Activated CD4-positive, alpha-beta T cell treated with anti-CD3 and anti-CD28 coated beads, Interleukin-2, amount 50 U/mL, for 4 hours (primary cell): ENCODE measurements at regions not wholly inside any gene's neighbourhood (a gene's known extent, or its start where the extent isn't known, plus 50 kb on each side); places are given as distances from the start of the nearest gene placed in this dataset.
"Not testable (repeated sequence)": the region's sequence is repeated elsewhere in the genome, so short reads cannot be mapped to it uniquely, and the experiment has no call there.

Experiments used
- DNase-seq, 2 experiments: peaks; one replicate each; pipeline ENCODE4 v3.0.0-alpha.2; 2020

- no peak for DNase-seq
These were observed 64.1 kb upstream of the MMS22L start for GRCh38 chr6:97347111-97347510.

- DNase-seq = no peak
These were observed 78.3 kb upstream of the MMS22L start for GRCh38 chr6:97361286-97361685.

GRCh38 chr6:97364327-97364726, 81.3 kb upstream of the MMS22L start:
- no peak for DNase-seq

GRCh38 chr6:97382071-97382470, 99.1 kb upstream of the MMS22L start:
- not testable (repeated sequence) for DNase-seq

GRCh38 chr6:97392735-97393134, 109.7 kb upstream of the MMS22L start:
- DNase-seq = no peak

- DNase-seq = peak; percentile 6
These were observed 111.2 kb upstream of the MMS22L start for GRCh38 chr6:97394160-97394748.

GRCh38 chr6:97396880-97397279, 113.9 kb upstream of the MMS22L start:
- DNase-seq = no peak

- no peak for DNase-seq
These were observed 116.2 kb upstream of the MMS22L start for GRCh38 chr6:97399208-97399607.

GRCh38 chr6:97401533-97401932, 118.5 kb upstream of the MMS22L start:
- DNase-seq = no peak

GRCh38 chr6:97405818-97406409, 122.9 kb upstream of the MMS22L start:
- DNase-seq = no peak

- no peak for DNase-seq
These were observed 123.6 kb upstream of the MMS22L start for GRCh38 chr6:97406633-97407032.

- no peak for DNase-seq
These were observed 128.6 kb upstream of the MMS22L start for GRCh38 chr6:97411610-97412009.

- no peak for DNase-seq
These were observed 129.5 kb upstream of the MMS22L start for GRCh38 chr6:97412511-97412910.

- DNase-seq = no peak
These were observed 139.2 kb upstream of the MMS22L start for GRCh38 chr6:97422171-97422570.

- DNase-seq = no peak
These were observed 140.2 kb upstream of the MMS22L start for GRCh38 chr6:97423190-97423589.

GRCh38 chr6:97427648-97428047, 144.6 kb upstream of the MMS22L start:
- no peak for DNase-seq

- DNase-seq = no peak
These were observed 154.1 kb upstream of the MMS22L start for GRCh38 chr6:97437087-97437486.

GRCh38 chr6:97438011-97438671, 155.1 kb upstream of the MMS22L start:
- no peak for DNase-seq

- DNase-seq = no peak
These were observed 157.7 kb upstream of the MMS22L start for GRCh38 chr6:97440590-97441176.

- no peak for DNase-seq
These were observed 160.5 kb upstream of the MMS22L start for GRCh38 chr6:97443408-97444080.

GRCh38 chr6:97445407-97445806, 162.4 kb upstream of the MMS22L start:
- no peak for DNase-seq

GRCh38 chr6:97449444-97449966, 166.5 kb upstream of the MMS22L start:
- DNase-seq = no peak

GRCh38 chr6:97450087-97450486, 167.1 kb upstream of the MMS22L start:
- DNase-seq = no peak
